22Rv1 (cell line): ENCODE measurements at regions not wholly inside any gene's neighbourhood (a gene's known extent, or its start where the extent isn't known, plus 50 kb on each side); places are given as distances from the start of the nearest gene placed in this dataset.
"Not testable (repeated sequence)": the region's sequence is repeated elsewhere in the genome, so short reads cannot be mapped to it uniquely, and the experiment has no call there.

Experiments used
- H3K27ac ChIP-seq: fragments of 450-650 bp; 2 replicates; pipeline ENCODE4 v1.5.1; 2017
- ZFX ChIP-seq: fragments of 450-650 bp; IDR thresholded peaks from 2 replicates; pipeline ENCODE4 v1.6.1; 2017; ENCODE audit warnings: antibody characterized with exemption, borderline replicate concordance
- TF ChIP-seq, protein P1 (sequence below): fragments of 450-650 bp; IDR thresholded peaks from 2 replicates; pipeline ENCODE4 v1.5.1; 2017; ENCODE audit warnings: mild to moderate bottlenecking

DNA sequence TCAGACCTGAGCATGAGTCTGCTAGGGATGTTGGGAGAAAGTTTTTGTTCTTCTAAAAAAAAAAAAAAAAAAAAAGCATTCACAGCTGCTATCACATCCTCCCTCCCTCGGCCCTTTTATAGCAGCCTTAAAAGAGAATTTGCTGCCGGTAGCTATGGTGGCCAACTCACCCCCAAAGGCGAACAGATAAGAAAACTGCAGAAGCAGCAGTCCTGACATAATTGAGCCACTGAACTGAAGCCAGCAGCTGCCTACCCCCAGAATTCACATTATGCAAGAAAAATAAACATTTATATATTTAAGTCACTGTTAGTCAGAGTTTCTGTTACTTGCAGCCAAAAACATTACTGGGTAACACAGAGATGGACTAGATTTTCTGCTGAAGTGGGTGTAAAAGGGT is 124.3 kb upstream of the SMARCA2 start:
- no peak overlapping the region for H3K27ac ChIP-seq
- TF ChIP-seq, protein P1, sequence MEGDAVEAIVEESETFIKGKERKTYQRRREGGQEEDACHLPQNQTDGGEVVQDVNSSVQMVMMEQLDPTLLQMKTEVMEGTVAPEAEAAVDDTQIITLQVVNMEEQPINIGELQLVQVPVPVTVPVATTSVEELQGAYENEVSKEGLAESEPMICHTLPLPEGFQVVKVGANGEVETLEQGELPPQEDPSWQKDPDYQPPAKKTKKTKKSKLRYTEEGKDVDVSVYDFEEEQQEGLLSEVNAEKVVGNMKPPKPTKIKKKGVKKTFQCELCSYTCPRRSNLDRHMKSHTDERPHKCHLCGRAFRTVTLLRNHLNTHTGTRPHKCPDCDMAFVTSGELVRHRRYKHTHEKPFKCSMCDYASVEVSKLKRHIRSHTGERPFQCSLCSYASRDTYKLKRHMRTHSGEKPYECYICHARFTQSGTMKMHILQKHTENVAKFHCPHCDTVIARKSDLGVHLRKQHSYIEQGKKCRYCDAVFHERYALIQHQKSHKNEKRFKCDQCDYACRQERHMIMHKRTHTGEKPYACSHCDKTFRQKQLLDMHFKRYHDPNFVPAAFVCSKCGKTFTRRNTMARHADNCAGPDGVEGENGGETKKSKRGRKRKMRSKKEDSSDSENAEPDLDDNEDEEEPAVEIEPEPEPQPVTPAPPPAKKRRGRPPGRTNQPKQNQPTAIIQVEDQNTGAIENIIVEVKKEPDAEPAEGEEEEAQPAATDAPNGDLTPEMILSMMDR, result no peak
- TF ChIP-seq ZFX, result no peak

DNA sequence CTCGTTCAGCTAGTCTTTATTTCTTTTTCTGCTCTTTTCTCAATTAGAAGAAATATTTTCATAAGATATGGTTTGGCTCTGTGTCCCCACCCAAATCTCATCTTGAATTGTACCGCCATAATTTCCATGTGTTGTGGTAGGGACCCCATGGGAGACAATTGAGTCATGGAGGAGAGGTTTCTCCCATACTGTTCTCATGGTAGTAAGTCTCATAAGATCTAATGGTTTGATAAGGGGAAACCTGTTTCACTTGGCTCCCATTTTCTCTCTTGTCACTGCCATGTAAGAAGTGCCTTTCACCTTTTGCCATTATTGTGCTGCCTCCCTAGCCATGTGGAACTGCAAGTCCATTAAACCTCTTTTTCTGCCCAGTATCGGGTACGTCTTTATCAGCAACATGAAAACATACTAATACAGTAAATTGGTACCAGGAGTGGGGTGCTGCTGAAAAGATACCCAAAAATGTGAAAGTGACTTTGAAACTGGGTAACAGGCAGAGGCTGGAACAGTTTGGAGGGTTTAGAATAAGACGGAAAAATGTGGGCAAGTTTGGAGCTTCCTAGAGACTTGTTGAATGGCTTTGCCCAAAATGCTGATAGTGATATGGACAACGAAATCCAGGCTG is 112.0 kb upstream of the SMARCA2 start:
- H3K27ac ChIP-seq, result not testable (repeated sequence)

DNA sequence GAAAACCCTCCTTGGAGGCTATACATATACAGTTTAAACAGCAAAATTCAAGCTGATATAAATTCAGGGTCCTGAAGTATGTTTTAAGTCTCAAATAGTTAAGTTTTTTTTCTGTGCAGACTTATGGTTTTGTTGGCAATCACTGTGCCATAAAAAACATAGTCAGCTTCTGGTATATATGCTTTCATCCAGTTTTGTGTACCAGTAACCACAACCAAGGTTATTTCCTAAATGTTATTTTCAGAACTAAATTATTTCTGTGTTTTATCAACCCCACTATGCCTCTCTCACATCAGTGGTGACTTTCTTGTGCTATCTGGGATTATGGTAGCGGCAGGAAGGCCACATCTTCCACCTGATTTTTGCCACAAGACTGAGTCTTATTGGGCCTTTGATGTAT is 107.7 kb upstream of the SMARCA2 start:
- no peak overlapping the region for H3K27ac ChIP-seq
- TF ChIP-seq ZFX, result no peak
- TF ChIP-seq, protein P1, result no peak

DNA sequence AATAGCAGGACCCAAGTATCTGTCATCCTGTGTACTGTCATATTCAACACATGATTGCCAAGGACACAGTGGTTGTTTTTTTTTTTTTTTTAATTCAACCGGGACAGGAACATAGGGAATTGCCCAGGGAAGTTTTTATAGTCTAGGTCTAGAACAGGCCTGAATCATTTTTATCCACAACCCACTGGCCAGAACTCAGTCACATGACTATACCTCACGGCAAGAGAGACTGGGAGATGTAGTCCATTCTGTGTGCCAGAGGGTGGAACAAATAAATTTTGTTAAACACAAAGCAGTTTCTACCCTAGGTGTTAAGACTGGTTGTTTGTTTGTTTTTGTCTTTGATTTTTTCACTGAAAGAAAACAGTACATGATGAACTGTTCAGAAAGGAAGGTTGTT is 105.8 kb upstream of the SMARCA2 start:
- H3K27ac ChIP-seq, result no peak overlapping the region

DNA sequence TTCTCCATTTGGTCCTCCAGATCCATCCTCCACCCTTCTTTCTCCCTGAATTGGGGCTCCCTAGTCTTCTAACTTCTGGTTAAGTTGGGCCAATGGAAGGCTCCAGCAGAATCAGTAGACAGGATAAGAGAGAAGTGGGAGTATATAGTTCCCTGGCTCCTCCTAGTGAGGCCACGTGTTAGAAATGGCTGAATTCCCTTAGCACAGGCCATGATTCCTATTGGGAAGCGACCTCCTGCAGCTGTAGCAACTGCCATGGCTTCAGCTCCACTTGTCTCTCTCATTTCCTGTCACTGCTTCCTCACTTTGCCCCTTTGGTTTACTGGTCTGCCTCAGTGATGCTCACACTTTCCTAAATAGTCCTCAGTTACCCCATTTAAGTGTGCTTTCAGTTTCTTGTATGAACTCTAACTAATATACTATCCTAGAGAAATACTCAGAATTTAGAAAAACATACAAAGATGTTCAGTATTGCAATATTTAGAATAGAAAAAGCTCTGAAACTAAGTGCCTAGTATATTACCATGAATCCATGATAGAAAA is 104.8 kb upstream of the SMARCA2 start:
- H3K27ac ChIP-seq, result no peak overlapping the region
- TF ChIP-seq ZFX, result no peak
- TF ChIP-seq, protein P1, result no peak

More for the DNA sequence above, 105.8 kb upstream of the SMARCA2 start:
- TF ChIP-seq ZFX, result no peak
- TF ChIP-seq, protein P1, result no peak

DNA sequence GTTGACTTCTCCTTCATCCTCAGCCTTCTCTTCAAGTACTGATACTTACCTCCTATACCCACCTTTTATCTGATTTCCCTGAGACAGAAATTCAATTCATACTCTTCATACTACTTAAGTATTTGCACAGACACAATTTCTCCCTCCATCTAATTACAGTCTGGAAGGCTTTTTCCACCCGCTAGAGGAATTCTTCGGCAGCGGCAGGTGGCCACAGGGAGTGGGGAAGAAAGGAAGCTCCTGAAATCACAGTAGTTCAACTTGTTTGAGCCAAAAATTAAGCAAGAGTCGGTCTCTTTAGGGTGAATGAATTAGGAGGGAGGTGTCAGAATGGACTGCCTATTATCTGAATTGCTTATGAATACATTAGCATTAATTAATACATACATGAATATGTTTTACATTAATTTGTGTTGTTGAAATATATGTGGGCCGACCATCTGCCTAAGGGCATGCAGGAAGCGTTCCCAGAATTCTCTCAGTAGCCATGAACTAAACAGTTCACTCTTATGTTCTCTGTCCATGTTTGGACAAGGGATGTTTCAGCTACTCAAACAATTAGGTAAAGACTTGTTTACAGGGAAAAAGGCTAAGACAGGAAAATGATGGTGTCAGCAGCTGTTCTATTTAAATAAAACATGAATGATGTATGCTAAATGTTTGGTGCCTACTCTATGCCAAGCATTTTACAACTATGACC is 101.4 kb upstream of the SMARCA2 start:
- TF ChIP-seq, protein P1, result no peak
- no peak for TF ChIP-seq ZFX

DNA sequence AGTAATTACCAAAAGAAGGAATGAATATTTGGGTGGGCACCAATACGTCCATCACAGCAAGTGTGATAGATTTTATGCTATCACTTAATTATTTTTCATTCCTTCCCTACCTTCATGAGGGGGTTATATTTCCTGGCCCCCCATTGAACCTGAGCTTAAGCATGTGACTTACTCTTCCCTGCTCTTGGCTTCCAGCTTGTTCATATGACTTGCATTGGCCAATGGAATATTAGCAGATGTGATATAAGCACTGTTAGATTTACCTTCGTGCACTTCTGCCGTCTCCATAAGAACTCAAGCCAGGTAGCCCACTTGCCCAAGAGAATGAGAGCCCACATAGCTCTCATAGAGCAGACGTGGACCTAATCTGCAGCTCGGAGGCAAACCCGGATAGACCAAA is 99.1 kb upstream of the SMARCA2 start:
- no peak overlapping the region for H3K27ac ChIP-seq
- TF ChIP-seq ZFX, result no peak
- TF ChIP-seq, protein P1, result no peak

More for the DNA sequence above, 101.4 kb upstream of the SMARCA2 start:
- H3K27ac ChIP-seq, result no peak overlapping the region
